HTR-8/SVneo (cell line): ENCODE measurements at regions not wholly inside any gene's neighbourhood (a gene's known extent, or its start where the extent isn't known, plus 50 kb on each side); places are given as distances from the start of the nearest gene placed in this dataset.

ENCODE experiments used
- DNase-seq: peaks from one replicate; pipeline ENCODE4 v3.0.0; 2011; ENCODE audit warnings: low spot score, mixed read lengths; ENCODE audit not compliant: insufficient read length
- FAIRE-seq: peaks from 2 replicates; lab custom pipeline; 2011; peaks lifted over from hg19 to GRCh38; lab: Jason Lieb, UNC

DNA sequence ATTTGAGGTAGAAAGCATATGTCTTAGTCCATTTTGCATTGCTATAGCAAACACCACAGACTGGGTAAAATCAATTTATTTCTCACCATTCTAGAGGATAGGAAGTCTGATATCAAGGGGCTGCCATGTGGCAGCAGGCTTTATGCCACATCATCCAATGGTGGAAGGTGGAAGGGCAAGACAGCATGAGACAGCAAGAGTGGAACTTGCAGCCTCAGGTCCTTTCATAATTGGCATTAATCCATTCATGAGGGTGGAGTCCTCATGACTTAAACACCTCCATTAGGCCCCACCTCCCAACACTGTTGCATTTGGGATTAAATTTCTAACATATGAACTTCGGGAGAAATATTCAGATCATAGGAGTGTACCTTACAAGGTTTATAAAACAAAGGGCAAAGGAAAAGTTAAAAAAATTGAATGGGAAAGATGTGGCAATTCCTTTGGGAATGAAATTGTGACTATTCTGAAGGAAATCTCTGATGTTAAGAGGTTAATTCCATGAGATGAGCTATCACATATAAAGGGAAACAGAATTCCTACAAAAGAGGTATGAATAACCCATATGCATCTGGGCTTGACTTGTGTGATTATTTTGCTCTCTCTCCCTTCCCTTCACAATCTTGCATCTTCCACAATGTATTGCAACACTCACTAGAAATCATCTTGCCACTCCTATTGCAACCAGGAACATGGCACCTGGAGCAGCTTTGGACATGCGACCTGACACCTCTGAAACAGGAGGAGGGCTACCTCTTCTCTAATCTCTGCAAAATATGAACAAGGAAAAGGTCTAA is 507.8 kb downstream of the EPHA4 start:
- FAIRE-seq (no peak), DNase-seq (no peak)

DNA sequence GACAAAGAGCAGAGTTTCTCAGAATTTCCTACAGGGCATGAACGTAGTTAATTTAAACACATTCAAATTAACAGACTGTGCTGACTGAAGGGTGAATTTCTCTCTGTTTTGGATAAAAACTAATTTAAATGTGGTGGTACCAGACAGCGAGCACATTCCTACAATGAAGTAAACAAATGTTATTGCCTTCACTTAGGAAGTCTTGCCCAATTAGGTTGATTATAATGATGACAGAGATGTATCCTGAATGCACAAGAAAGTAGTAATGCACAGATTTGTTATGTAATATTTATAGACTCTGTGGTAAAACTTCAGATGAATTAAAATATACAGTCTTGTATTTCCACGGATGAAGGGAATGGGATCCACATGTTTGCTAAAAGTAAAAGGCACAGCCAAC is 507.2 kb downstream of the EPHA4 start:
- DNase-seq (no peak), FAIRE-seq (no peak)

DNA sequence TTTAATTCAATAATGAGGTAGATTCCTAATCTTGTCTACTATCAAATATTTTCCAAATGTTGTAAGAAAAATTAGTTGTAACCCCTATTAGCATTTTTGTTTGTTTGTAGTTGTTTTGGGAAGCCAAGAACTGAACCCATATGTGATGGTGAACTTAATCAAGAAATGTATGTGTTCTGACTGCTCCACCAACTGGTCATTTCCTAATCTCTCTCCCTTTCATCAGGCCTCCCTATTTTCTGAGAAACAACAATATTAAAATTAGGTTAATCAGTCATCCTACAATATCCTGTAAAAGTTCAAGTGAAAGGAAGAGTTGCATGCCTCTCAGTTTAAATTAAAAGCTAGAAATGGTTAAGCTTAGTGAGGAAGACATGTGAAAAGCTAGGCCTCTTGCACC is 504.0 kb downstream of the EPHA4 start:
- no peak for DNase-seq
- no peak for FAIRE-seq

DNA sequence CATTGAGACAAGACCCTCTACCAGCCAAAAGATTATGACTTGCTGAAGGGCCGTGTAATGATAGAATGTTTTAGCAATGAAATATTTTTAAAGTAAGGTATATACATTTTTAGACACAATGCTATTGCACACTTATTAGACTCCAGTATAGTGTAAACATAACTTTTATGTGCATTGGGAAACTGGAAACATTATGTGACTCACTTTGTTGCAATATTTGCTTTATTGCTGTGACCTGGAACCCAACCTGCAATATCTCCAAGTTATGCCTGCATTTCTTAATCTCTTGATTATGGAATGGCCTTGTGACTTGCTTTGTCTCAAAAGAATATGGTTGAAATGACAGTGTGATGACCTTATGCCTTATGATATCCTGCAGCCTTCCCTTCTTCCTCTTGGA is 502.0 kb downstream of the EPHA4 start:
- FAIRE-seq: no peak
- no peak for DNase-seq

DNA sequence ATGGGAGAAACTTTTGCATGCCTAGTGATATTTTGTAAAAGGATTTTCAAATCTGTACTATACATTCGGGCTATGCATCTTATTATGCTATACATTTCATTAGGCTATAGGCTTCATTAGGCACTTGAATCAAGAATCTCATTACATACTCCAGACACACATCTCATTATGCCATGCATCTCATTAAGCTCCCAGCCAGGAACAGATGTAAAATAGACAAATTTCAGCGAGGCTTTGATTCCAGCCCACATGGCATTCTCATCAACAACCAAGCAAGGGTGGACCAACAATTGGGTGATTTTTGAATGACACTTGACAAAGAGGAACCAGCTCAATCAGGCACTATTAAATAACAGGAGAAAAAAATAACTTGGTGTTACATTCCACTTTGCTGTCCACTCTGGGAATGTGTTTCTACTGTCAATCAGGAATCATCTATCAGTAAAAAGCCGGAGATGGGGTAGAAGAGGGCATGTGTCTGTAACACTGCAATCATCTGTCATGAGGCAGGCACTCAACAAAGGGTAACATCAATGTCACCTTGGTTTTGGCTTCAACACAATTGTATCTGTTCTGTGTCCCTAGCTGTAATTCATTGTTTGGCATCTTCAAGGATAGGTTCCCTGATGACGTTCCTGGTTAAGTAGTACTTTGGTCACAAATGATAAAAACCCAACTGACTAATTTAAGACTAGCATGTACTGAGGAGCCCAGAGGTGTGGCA is 498.6 kb downstream of the EPHA4 start:
- DNase-seq: no peak
- no peak for FAIRE-seq

DNA sequence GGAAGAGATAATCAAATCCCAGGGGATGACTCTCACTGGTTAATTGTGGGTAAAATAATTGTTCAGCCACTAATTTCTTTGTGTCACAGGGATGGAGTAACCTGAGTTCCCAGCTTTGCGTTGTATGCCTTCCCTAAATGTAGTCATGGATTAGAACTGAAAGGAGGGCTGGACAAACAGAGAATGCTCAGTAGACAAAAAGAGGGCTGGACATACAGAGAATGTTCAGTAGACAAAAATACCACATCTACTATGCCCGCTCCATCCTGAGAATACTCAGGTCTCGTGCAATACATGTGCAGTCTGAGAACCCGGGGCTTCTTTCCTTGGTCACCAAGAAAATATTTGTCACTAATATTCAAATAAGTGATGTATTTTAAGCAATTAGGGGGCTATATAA is 497.9 kb downstream of the EPHA4 start:
- DNase-seq (no peak), FAIRE-seq (no peak)

- DNase-seq (peak; percentile 22), FAIRE-seq (no peak)
These were observed 496.9 kb downstream of the EPHA4 start for GRCh38 chr2:221075203-221075602.

DNA sequence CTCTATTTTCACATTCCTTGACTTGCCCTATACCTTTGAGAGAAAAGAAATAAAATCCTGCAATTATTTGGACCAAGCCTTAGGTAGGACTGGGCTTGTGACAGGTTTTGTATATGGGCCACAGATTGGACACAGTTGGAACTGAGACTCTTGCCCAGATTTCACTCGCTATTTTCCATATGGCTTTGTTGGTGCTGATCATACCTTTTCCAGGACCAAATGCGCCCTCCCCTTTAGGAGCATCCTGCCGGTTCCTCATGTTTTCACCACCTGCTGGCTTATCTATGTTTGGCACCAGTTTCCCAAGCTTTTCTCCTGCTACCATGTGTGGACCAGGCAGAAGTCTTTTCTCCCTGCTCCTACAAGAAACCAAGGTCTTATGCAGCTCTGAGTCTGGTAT is 494.9 kb downstream of the EPHA4 start:
- DNase-seq: no peak
- no peak for FAIRE-seq

DNA sequence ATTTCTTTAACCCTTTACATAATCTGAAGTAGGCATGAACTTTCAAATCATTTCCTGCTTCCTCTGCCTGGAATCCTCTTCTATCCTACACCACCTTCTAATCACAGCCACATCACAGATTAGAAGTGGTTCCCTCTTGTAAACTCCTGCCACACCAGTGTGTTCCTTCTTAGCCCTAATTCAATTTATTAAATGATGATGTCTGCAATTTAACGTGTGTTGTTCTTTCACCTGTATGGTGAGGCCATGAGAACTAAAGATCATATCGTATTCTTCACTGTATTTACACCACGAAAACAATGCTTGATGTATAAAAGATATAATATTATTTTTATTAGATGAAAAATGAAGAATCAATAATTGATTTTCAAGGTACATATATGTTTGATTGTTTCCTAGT is 494.3 kb downstream of the EPHA4 start:
- DNase-seq (no peak), FAIRE-seq (no peak)

- DNase-seq (no peak), FAIRE-seq (no peak)
These were observed 486.7 kb downstream of the EPHA4 start for GRCh38 chr2:221085341-221085900.

DNA sequence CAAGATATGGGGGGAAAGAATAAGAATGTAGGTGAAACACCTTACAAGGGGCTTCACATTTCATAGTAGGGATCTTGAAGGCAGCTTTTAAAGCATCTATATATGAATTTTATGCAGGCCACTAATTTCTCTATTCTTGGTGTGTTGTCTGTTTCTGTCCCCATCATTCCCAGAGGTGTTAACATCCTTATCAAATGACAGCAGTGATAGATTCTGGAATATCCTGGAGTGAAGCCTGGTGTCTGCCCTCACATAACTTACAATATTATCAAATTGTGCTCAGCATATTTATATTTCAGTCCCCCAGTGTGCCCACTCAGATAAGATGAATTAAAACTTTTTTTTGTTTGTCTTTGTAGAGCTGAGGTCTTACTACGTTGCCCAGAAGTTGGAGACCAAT is 486.2 kb downstream of the EPHA4 start:
- DNase-seq (no peak), FAIRE-seq (no peak)

- DNase-seq (no peak), FAIRE-seq (no peak)
These were observed 484.3 kb downstream of the EPHA4 start for GRCh38 chr2:221087779-221088178.

DNA sequence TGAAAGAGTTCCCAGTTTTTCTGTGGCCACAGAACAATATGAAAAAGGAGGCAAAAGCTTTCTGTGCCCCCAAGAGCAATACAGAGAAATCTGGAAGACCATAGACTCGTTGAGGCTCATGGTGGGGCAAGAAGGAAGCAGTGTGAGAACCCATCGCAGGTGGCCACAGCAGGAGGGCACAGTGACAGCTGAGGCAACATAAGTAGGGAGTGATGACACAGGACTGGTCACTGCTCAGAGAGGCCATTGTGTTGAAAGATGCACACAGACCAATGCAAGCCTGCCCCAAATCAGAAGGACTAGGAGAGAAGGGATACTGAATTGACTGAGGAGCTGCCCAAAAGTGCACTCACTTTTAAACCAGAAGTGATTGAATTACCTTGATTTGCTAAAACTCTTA is 483.6 kb downstream of the EPHA4 start:
- no peak for FAIRE-seq
- DNase-seq: no peak

GRCh38 chr2:221095356-221095755 is 476.7 kb downstream of the EPHA4 start:
- FAIRE-seq (no peak), DNase-seq (no peak)

- no peak for DNase-seq
- no peak for FAIRE-seq
These were observed 475.2 kb downstream of the EPHA4 start for GRCh38 chr2:221096706-221097567.

DNA sequence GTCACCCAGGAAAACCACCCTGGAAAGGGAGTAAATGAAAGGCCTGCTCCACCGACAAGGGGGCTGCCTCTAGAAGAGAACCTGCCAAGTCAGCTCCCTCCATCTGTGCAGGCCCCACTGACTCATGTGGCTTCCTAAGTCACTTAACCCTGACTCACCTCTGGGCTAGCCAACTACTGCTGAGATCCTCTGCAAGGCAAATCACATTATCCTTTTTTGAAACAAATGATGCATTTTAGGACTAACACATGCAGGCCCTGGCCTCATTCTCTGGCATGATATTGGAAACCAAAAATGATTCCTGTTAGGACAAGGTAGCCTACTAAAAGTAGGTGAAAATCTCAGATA is 474.6 kb downstream of the EPHA4 start:
- FAIRE-seq (peak; percentile 55), DNase-seq (peak; percentile 51)

DNA sequence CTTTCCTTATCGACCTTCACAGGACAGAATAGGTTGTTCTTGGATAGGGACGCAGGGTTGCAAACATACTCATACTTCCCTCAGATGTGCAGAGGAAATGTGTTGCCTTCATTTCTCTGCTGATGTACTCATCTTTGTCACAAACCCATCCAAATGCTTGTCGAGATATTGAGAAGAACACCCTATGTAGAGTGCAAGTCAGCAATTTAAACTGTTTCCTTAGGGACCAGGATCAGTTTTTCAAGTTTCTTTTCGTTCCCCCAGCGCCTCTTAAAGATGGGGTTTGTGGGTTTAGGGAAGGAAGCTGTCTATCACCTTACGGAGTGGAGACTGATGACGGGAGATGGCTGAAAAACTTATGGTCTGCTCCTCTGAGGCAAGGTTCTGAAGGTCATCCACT is 474.2 kb downstream of the EPHA4 start:
- DNase-seq: no peak
- no peak for FAIRE-seq

DNA sequence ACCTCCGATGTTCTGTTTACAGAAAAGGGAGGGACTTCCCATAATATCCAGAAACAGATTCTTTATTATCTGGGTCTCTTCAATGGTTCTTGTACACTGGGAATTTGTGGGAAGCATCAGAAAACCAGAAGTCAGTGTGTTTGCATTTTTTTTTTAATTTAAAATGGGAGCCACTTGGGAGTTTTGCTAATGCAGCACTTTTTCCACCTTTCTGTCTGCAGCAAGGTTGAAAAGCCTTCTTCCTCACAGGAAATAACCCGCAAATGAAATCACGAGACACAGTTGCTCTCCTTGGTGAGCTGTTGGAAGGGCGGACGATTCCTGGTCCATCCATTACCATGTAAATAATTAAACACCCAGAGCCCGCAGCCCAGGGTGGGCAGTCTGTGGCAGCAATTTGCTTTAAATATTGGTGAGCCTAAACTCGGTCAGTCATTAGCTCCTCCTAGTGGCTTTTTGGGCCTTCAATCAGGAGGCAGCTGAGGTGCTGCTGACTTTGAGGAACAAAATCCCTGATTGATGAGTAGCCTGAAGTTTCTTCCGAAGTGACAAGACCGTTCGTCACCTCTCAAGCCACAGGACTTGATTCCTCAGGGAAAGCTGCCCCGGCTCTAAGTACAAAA is 471.5 kb downstream of the EPHA4 start:
- no peak for FAIRE-seq
- peak; percentile 25 for DNase-seq

- DNase-seq: no peak
- FAIRE-seq: no peak
These were observed 469.0 kb downstream of the EPHA4 start for GRCh38 chr2:221102896-221103688.
